ENCODE measurements at regions not wholly inside any gene's neighbourhood (a gene's known extent, or its start where the extent isn't known, plus 50 kb on each side); places are given as distances from the start of the nearest gene placed in this dataset.
"Not testable (repeated sequence)": the region's sequence is repeated elsewhere in the genome, so short reads cannot be mapped to it uniquely, and the experiment has no call there.

- H3K27me3 ChIP-seq = no peaks in the 10 kb centered on the region
- no peaks in the 10 kb centered on the region for H3K36me3 ChIP-seq
- H3K4me3 ChIP-seq (replicated peaks in 1 of 3) = no peak overlapping the region
- TF ChIP-seq POLR2A (IDR thresholded peaks at IDR 0.05) (no peak), CTCF (IDR thresholded peaks at IDR 0.05) (no peak)
- no peaks in the 10 kb centered on the region for H3K9me3 ChIP-seq
- 79 to 80% methylated on average over 2 of the region's 2 CpGs for WGBS, 2 donors
- H3K27ac ChIP-seq = no peak overlapping the region
- no peak for DNase-seq
- H3K4me1 ChIP-seq = no peaks in the 10 kb centered on the region
- intact Hi-C loops (cut with DNase I) = no loop called here
Measured at GRCh38 chr6:4208158-4208557, 72.8 kb upstream of the ECI2 start.

GRCh38 chr6:4203642-4204417, 68.5 kb upstream of the ECI2 start:
- H3K36me3 ChIP-seq; intact Hi-C loops (cut with DNase I); H3K27ac ChIP-seq; DNase-seq; H3K9me3 ChIP-seq; H3K4me3 ChIP-seq (replicated peaks in 1 of 3); H3K27me3 ChIP-seq; H3K4me1 ChIP-seq: not testable (repeated sequence)
- 92 to 94% methylated on average over 17 to 21 of the region's 21 CpGs for WGBS, 2 donors

- Histone ChIP-seq H3K27me3 (no peaks in the 10 kb centered on the region), H3K36me3 (no peaks in the 10 kb centered on the region), H3K4me3 (replicated peaks in 1 of 3) (no peak overlapping the region), H3K4me1 (no peaks in the 10 kb centered on the region), H3K9me3 (no peaks in the 10 kb centered on the region), H3K27ac (no peak overlapping the region)
- DNase-seq = no peak
- TF ChIP-seq POLR2A (IDR thresholded peaks at IDR 0.05) (no peak), CTCF (IDR thresholded peaks at IDR 0.05) (no peak)
- intact Hi-C loops (cut with DNase I) = no loop called here
- 96 to 100% methylated on average over 3 of the region's 3 CpGs for WGBS, 2 donors
Measured at GRCh38 chr6:4192627-4193026, 57.3 kb upstream of the ECI2 start.

GRCh38 chr6:4192173-4192572, 56.8 kb upstream of the ECI2 start:
- TF ChIP-seq CTCF (IDR thresholded peaks at IDR 0.05) = no peak
- no peaks in the 10 kb centered on the region for H3K36me3 ChIP-seq

GRCh38 chr6:4191271-4191721, 55.9 kb upstream of the ECI2 start:
- no peak for DNase-seq
- TF ChIP-seq CTCF (IDR thresholded peaks at IDR 0.05) (no peak), POLR2A (IDR thresholded peaks at IDR 0.05) (no peak)
- no peaks in the 10 kb centered on the region for H3K36me3 ChIP-seq

More at GRCh38 chr6:4192173-4192572, 56.8 kb upstream of the ECI2 start:
- Histone ChIP-seq H3K27me3 (no peaks in the 10 kb centered on the region), H3K4me1 (no peaks in the 10 kb centered on the region), H3K9me3 (no peaks in the 10 kb centered on the region), H3K4me3 (replicated peaks in 1 of 3) (no peak overlapping the region), H3K27ac (no peak overlapping the region)
- intact Hi-C loops (cut with DNase I) = no loop called here
- DNase-seq = no peak
- whole genome bisulfite sequencing, 2 donors = 82 to 100% methylated on average over 1 of the region's 1 CpG

More at GRCh38 chr6:4191271-4191721, 55.9 kb upstream of the ECI2 start:
- WGBS, 2 donors = 97 to 98% methylated on average over 7 to 17 of the region's 27 CpGs
- no peaks in the 10 kb centered on the region for H3K9me3 ChIP-seq
- no peaks in the 10 kb centered on the region for H3K4me1 ChIP-seq
- intact Hi-C loops (cut with DNase I) = no loop called here
- no peaks in the 10 kb centered on the region for H3K27me3 ChIP-seq
- no peak overlapping the region for H3K27ac ChIP-seq
- no peak overlapping the region for H3K4me3 ChIP-seq (replicated peaks in 1 of 3)
